A673 (cell line): ENCODE measurements at regions not wholly inside any gene's neighbourhood (a gene's known extent, or its start where the extent isn't known, plus 50 kb on each side); places are given as distances from the start of the nearest gene placed in this dataset.

ENCODE experiments used
- CTCF ChIP-seq: fragments of 300-800, 200-600 bp; sonication (generic); conservative IDR thresholded peaks from 2 replicates; pipeline ENCODE4 v1.5.1; 2017; ENCODE audit warnings: low read depth, mild to moderate bottlenecking, antibody characterized with exemption, low read length, moderate library complexity, mixed read lengths
- EZH2 ChIP-seq: fragments of 200-600 bp; sonication (generic); IDR thresholded peaks from 2 replicates; pipeline ENCODE4 v1.6.1; 2017; ENCODE audit warnings: borderline replicate concordance, low read depth, mild to moderate bottlenecking, mixed read lengths, antibody characterized with exemption, low read length; ENCODE audit not compliant: poor library complexity, severe bottlenecking

- TF ChIP-seq CTCF (no peak), EZH2 (no peak)
Observed at GRCh38 chrX:5425119-5425518, 803.5 kb downstream of the NLGN4X start.
